GM18907 (cell line): ENCODE measurements at regions not wholly inside any gene's neighbourhood (a gene's known extent, or its start where the extent isn't known, plus 50 kb on each side); places are given as distances from the start of the nearest gene placed in this dataset.
"Not testable (repeated sequence)": the region's sequence is repeated elsewhere in the genome, so short reads cannot be mapped to it uniquely, and the experiment has no call there.

Source experiments
- ATAC-seq: cut with Tn5 transposase; IDR thresholded peaks from one replicate; pipeline ENCODE4 v1.9.1; 2021; ENCODE audit warnings: mild to moderate bottlenecking, moderate library complexity; ENCODE audit not compliant: unreplicated experiment

- ATAC-seq: no peak
Measured at GRCh38 chr10:6929148-6929830, 349.2 kb upstream of the PRKCQ start.

- ATAC-seq: no peak
Measured at GRCh38 chr10:6928586-6928985, 348.5 kb upstream of the PRKCQ start.

GRCh38 chr10:6926971-6927370, 346.9 kb upstream of the PRKCQ start:
- no peak for ATAC-seq

GRCh38 chr10:6925146-6925545, 345.1 kb upstream of the PRKCQ start:
- no peak for ATAC-seq

- no peak for ATAC-seq
Measured at GRCh38 chr10:6924166-6924565, 344.1 kb upstream of the PRKCQ start.

- not testable (repeated sequence) for ATAC-seq
Measured at GRCh38 chr10:6921026-6921425, 340.9 kb upstream of the PRKCQ start.

- peak; percentile 96 for ATAC-seq
Measured at GRCh38 chr10:6920072-6921019, 340.3 kb upstream of the PRKCQ start.

GRCh38 chr10:6919077-6919476, 339.0 kb upstream of the PRKCQ start:
- no peak for ATAC-seq

- peak; percentile 31 for ATAC-seq
Measured at GRCh38 chr10:6918305-6918704, 338.2 kb upstream of the PRKCQ start.

- ATAC-seq: no peak
Measured at GRCh38 chr10:6917125-6917524, 337.0 kb upstream of the PRKCQ start.

GRCh38 chr10:6916601-6917000, 336.5 kb upstream of the PRKCQ start:
- ATAC-seq: peak; percentile 49

- no peak for ATAC-seq
Measured at GRCh38 chr10:6915307-6915706, 335.2 kb upstream of the PRKCQ start.

GRCh38 chr10:6912929-6913328, 332.9 kb upstream of the PRKCQ start:
- no peak for ATAC-seq

GRCh38 chr10:6912424-6912823, 332.3 kb upstream of the PRKCQ start:
- ATAC-seq: no peak

GRCh38 chr10:6912021-6912420, 331.9 kb upstream of the PRKCQ start:
- no peak for ATAC-seq

GRCh38 chr10:6909905-6910560, 330.0 kb upstream of the PRKCQ start:
- ATAC-seq: no peak

GRCh38 chr10:6907877-6908530, 327.9 kb upstream of the PRKCQ start:
- no peak for ATAC-seq

GRCh38 chr10:6894405-6894804, 314.3 kb upstream of the PRKCQ start:
- no peak for ATAC-seq

GRCh38 chr10:6892864-6893263, 312.8 kb upstream of the PRKCQ start:
- no peak for ATAC-seq

GRCh38 chr10:6891924-6892323, 311.8 kb upstream of the PRKCQ start:
- ATAC-seq: no peak

- ATAC-seq: no peak
Measured at GRCh38 chr10:6889718-6890117, 309.6 kb upstream of the PRKCQ start.
